GM21390 (cell line): ENCODE measurements at regions not wholly inside any gene's neighbourhood (a gene's known extent, or its start where the extent isn't known, plus 50 kb on each side); places are given as distances from the start of the nearest gene placed in this dataset.

Experiments
- ATAC-seq: cut with Tn5 transposase; IDR thresholded peaks from one replicate; pipeline ENCODE4 v1.9.1; 2021; ENCODE audit not compliant: unreplicated experiment

- ATAC-seq = no peak
These were observed 951.3 kb upstream of the SEMA6D start for GRCh38 chr15:46766021-46766420.

- ATAC-seq = no peak
These were observed 949.0 kb upstream of the SEMA6D start for GRCh38 chr15:46768287-46768686.

- no peak for ATAC-seq
These were observed 944.3 kb upstream of the SEMA6D start for GRCh38 chr15:46773016-46773415.

GRCh38 chr15:46778876-46779275 is 938.4 kb upstream of the SEMA6D start:
- no peak for ATAC-seq

- ATAC-seq = no peak
These were observed 930.6 kb upstream of the SEMA6D start for GRCh38 chr15:46786590-46787285.

DNA sequence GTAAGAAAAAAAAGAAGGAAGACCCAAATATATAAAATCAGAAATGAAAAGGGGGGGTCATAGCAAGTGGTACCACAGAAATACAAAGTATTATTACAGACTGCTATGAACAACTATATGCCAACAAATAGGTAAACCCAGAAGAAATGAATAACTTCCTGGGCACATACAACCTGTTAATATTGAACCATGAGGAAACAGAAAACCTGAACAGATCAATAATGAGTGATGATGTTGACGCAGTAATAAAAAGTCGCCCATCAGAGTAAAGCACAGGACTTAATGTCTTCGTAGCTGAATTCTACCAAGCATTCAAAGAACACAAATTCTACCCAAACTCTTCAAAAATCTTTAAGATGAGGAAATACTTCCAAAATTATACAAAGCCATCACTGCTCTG is 921.6 kb upstream of the SEMA6D start:
- ATAC-seq = no peak

DNA sequence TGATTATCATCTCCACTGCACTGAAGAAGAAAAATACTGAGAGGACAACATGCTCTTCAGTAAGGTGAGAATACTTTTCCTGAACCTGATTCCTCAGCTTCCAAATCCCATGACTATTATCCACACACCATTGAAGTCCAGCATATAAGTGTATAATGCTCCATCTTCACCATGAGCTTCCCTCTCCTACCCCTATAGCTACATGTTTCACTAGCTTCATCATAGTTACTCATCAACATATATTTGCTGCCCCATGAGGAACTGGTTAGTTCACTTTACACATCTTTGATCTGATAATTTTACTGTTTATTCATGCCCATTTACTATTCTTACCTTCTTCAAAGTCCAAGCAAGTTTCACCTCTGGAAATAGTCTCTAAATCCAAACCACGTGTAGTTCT is 908.5 kb upstream of the SEMA6D start:
- no peak for ATAC-seq

GRCh38 chr15:46815240-46815639 is 902.1 kb upstream of the SEMA6D start:
- no peak for ATAC-seq

DNA sequence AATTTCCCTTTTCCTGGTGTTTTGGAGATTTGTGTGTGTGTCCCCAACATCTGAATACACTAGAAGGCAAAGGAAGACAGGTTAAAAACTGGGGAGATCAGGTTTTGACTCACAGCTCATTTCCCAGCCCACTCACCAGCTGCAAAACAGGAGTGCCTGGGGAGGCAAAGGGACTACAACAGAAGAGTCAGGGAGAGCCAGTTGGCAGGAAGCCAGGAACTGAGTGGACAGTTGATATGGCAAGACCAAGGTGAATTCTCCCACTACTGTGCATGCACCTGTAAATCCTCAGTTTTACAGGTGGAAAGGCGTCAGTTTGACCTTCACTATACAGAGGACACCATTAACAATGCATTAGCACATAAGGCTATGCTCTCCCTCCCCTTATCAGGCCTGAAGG is 901.5 kb upstream of the SEMA6D start:
- no peak for ATAC-seq

DNA sequence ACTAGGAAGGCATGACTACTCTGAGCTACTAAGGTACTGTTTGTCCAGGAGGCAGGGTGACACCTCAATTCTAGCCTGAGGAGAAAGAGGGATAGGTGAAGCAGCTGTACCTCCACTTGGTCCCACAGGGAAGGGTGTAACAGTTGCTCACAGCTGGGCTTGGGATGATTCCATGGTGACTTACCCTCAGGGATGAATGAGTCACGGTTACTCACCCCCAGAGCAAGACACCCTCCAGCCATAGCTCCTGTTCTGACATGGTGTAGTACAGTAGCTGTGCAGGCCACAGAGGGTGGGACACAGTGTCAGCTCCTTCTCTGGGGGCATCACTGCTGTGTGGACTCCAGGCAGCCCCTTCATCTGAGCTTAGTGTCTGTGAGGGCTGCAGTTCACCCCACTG is 868.6 kb upstream of the SEMA6D start:
- ATAC-seq = no peak

GRCh38 chr15:46853600-46853999 is 863.7 kb upstream of the SEMA6D start:
- no peak for ATAC-seq

GRCh38 chr15:46854564-46854963 is 862.7 kb upstream of the SEMA6D start:
- ATAC-seq = no peak

DNA sequence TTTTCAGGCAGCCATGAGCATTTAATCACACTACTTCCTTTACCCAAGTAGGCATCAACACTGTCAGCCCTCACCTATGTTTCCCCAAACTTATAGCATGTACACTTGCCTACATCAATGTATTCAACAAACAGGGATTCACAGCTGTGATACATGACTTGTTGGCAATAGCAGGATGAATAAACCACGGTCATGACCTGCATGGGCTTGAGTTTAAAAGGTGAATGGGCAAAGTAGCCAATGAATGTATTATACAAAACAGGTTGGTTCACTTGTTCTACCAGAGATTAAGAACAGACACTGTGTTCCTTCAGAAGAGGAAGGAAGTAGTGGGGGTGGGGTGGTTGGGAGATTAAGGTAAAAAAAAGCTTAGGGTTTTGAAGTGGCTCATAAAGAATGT is 861.9 kb upstream of the SEMA6D start:
- no peak for ATAC-seq

DNA sequence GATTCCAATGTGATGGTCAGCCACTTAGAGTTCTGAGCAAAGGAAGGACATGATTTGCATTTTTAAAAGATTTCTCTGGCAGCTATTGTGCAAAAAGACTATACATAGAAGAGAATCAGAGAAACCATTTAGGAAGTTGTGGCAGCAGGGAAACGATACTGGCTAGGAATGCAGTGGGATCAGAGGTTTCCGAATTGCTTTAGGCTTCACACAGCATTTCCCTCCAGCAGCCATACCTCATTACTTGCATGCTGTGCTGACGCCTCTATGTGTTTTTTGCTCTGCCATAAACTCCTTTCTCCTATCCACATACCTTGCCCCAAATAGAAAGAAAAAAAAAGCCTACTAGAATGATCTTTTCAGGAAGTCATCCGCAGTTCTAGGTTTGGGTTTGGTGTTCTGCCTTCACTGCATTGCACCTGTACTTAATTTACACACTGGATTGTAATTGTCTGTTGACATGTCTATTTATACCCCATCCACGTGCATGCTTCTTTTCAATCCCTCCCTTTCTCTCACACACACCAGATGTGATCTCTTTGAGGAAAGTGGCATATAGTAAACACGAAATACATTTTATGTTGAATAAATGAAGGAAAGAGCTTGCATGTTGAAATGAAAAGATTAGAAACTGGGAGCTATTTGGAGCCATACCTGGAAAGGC is 860.3 kb upstream of the SEMA6D start:
- ATAC-seq = no peak

- ATAC-seq = no peak
These were observed 859.2 kb upstream of the SEMA6D start for GRCh38 chr15:46858150-46858549.

- no peak for ATAC-seq
These were observed 855.5 kb upstream of the SEMA6D start for GRCh38 chr15:46861796-46862195.

GRCh38 chr15:46865155-46865554 is 852.1 kb upstream of the SEMA6D start:
- ATAC-seq = no peak

DNA sequence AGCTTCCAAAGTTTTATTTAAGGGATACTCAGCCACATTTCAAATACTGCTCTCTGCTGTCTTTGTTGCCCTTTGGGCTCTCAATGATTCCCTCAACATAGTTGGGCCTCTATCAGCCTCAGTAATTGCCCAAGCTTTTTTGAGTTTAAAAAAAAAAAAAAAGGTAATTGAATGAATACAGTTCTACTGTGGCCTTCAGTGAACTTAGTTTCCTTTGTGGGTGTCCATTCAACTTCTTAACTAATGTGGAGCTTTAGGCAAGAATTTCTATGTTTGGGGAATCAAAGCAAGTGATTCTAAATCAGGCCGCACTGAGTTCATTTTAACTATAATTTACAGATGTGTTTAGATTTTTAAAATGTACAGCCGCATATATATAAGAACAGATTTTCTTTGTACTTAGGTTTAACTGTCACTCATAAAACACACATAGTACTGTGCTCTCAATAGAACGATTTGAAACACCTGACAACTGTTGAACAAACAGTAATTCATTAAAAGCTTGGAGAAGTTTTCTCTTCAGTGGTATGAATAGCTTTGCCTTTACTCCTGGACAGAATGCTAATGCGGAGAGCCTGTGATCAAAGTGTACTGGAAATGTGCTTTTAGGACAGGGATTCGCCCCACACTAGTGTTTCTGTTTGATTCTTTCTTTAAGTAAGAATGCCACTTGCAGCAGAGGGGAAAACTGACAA is 844.9 kb upstream of the SEMA6D start:
- no peak for ATAC-seq

- ATAC-seq = no peak
These were observed 844.3 kb upstream of the SEMA6D start for GRCh38 chr15:46872981-46873330.

DNA sequence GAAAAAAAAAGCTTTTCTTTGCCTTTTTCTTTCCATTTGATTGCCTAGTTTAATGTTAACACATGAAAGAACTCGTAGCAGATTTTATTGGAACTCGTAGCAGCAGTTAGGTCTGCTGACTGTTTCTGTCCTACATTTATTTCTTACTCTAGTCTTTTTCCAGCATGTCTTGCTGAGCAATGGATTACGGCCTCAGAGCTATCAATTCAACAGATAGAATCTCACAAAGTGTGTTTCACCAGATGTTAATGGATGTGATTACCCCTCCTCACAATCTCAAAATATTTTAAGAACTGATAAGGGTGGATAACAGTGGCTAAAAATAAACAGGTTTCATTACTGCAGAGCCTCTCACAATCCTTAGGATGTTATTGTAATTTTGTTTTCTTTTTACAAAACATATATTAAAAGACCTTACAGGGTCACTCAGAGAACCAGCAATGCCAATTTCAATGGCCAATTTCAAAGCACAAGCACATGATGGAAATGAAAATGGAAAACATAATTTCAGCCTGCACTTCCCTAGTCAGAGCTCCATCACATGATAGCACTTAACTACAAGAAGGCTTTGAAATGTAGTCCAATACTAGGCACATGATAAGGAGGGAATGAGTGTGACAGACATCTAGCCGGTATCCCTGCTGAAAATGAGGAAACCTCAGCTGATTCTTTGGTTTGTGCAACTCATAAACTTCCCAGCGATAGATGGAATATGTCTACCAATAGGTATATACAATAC is 838.1 kb upstream of the SEMA6D start:
- ATAC-seq = no peak

DNA sequence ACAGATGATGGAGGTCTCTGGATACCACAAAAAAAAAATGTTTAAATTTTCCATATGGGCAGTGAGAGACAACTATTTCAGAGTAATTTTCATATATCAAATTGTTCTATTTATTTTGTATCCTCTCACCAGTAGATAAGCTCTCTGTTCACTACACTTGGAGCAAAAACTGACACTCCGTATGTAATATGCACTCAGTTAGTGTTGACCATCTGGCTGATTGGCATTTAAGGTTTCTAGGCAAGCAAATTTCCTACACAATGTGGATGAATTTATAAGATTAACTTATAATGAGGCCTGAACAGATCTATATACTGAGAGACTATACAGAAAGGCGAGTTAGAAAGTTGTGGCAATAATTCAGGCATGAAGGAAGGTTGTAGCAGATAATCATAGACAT is 836.5 kb upstream of the SEMA6D start:
- ATAC-seq = no peak
